Kidney (tissue), 13 donors: ENCODE measurements at regions not wholly inside any gene's neighbourhood (a gene's known extent, or its start where the extent isn't known, plus 50 kb on each side); places are given as distances from the start of the nearest gene placed in this dataset.
"Not testable (repeated sequence)": the region's sequence is repeated elsewhere in the genome, so short reads cannot be mapped to it uniquely, and the experiment has no call there.

Source experiments
- DNase-seq, 5 donors: peaks; one replicate each; pipeline ENCODE4 v3.0.0-alpha.2; 2013 to 2020
- FAIRE-seq: peaks from 2 replicates; lab custom pipeline; 2012; peaks lifted over from hg19 to GRCh38; lab: Jason Lieb, UNC
- H3K27ac ChIP-seq, 2 donors: one replicate each; pipeline ENCODE4 v1.7.0; 2013; ENCODE audit warnings: low read depth in 2 of 2, low read length in 2 of 2, inconsistent platforms in 1 of 2
- H3K27me3 ChIP-seq: one replicate; pipeline ENCODE4 v1.7.1; 2013; ENCODE audit warnings: low read length, inconsistent platforms; ENCODE audit not compliant: control insufficient read depth, insufficient read depth
- H3K36me3 ChIP-seq, 3 donors: one replicate each; pipeline versions ENCODE4 v1.7.0 to v1.7.1; 2013; ENCODE audit warnings: low read length in 3 of 3, control low read depth in 1 of 3, inconsistent platforms in 1 of 3; ENCODE audit not compliant: insufficient read depth in 3 of 3, control insufficient read depth in 2 of 3
- H3K4me1 ChIP-seq, 3 donors: one replicate each; pipeline versions ENCODE4 v1.7.0 to v1.7.1; 2013; ENCODE audit warnings: low read length in 3 of 3, inconsistent platforms in 1 of 3, low read depth in 1 of 3; ENCODE audit not compliant: control insufficient read depth in 2 of 3, insufficient read depth in 2 of 3
- H3K4me3 ChIP-seq, 3 donors: one replicate each; pipeline versions ENCODE4 v1.7.0 to v1.8.1; 2013; ENCODE audit warnings: low read length in 3 of 3, control low read depth in 1 of 3, inconsistent platforms in 1 of 3
- H3K9ac ChIP-seq, 3 donors: one replicate each; pipeline versions ENCODE4 v1.7.0 to v1.7.1; 2013; ENCODE audit warnings: low read length in 3 of 3, control low read depth in 1 of 3, inconsistent platforms in 1 of 3
- H3K9me3 ChIP-seq, 3 donors: one replicate each; pipeline versions ENCODE4 v1.7.0 to v1.7.1; 2013; ENCODE audit warnings: low read length in 3 of 3, control low read depth in 1 of 3, inconsistent platforms in 1 of 3; ENCODE audit not compliant: control insufficient read depth in 2 of 3, insufficient read depth in 1 of 3
- CTCF ChIP-seq: IDR thresholded peaks from 3 replicates; pipeline ENCODE4 v1.5.1; 2012; ENCODE audit warnings: mild to moderate bottlenecking, moderate library complexity, borderline replicate concordance; ENCODE audit not compliant: insufficient read depth; ENCODE audit errors: extremely low read depth
- intact Hi-C: fragments of 100-400 bp; cut with DNase I; formaldehyde crosslinking; loops from one replicate; pipeline ENCODE4 v1.11.1; 2022
- donor health status: control.
- donor health status: control.
- donor health status: control.
- donor health status: control.
- donor health status: control.
- donor health status: DM: yes; HTN: yes; CAD: no.
- donor health status: Normal renal cell carcinoma (clear cell type).

GRCh38 chr15:59779110-59779509 is 90.0 kb upstream of the BNIP2 start:
- no peaks in the 10 kb centered on the region for H3K27me3 ChIP-seq
- H3K4me3 ChIP-seq, result no peak overlapping the region
- DNase-seq (no peak), FAIRE-seq (no peak)
- H3K36me3 ChIP-seq, result no peaks in the 10 kb centered on the region
- intact Hi-C loops, result no loop called here
- H3K9ac ChIP-seq, result no peak overlapping the region
- H3K4me1 ChIP-seq, result no peaks in the 10 kb centered on the region
- H3K27ac ChIP-seq, result no peak overlapping the region
- H3K9me3 ChIP-seq, result no peaks in the 10 kb centered on the region
- TF ChIP-seq CTCF, result no peak

- Histone ChIP-seq H3K27me3 (no peaks in the 10 kb centered on the region), H3K27ac (no peak overlapping the region), H3K9ac (no peak overlapping the region), H3K4me3 (no peak overlapping the region), H3K9me3 (no peaks in the 10 kb centered on the region), H3K4me1 (no peaks in the 10 kb centered on the region), H3K36me3 (no peaks in the 10 kb centered on the region)
- TF ChIP-seq CTCF, result no peak
- intact Hi-C loops, result no loop called here
- no peak for FAIRE-seq
- no peak for DNase-seq
These were observed 75.7 kb upstream of the BNIP2 start for GRCh38 chr15:59764775-59765174.

GRCh38 chr15:59762558-59762957 is 73.4 kb upstream of the BNIP2 start:
- intact Hi-C loops, result no loop called here
- TF ChIP-seq CTCF, result no peak
- Histone ChIP-seq H3K9me3 (no peaks in the 10 kb centered on the region), H3K9ac (no peak overlapping the region), H3K27me3 (no peaks in the 10 kb centered on the region), H3K4me3 (no peak overlapping the region), H3K27ac (no peak overlapping the region), H3K4me1 (no peaks in the 10 kb centered on the region), H3K36me3 (no peaks in the 10 kb centered on the region)
- no peak for DNase-seq
- FAIRE-seq, result no peak

- H3K36me3 ChIP-seq, FAIRE-seq, H3K9ac ChIP-seq, H3K9me3 ChIP-seq, H3K4me1 ChIP-seq, H3K27ac ChIP-seq, intact Hi-C loops, H3K4me3 ChIP-seq, H3K27me3 ChIP-seq, DNase-seq: not testable (repeated sequence)
These were observed 71.1 kb upstream of the BNIP2 start for GRCh38 chr15:59760256-59760655.
